ENCODE measurements at regions not wholly inside any gene's neighbourhood (a gene's known extent, or its start where the extent isn't known, plus 50 kb on each side); places are given as distances from the start of the nearest gene placed in this dataset.

DNA sequence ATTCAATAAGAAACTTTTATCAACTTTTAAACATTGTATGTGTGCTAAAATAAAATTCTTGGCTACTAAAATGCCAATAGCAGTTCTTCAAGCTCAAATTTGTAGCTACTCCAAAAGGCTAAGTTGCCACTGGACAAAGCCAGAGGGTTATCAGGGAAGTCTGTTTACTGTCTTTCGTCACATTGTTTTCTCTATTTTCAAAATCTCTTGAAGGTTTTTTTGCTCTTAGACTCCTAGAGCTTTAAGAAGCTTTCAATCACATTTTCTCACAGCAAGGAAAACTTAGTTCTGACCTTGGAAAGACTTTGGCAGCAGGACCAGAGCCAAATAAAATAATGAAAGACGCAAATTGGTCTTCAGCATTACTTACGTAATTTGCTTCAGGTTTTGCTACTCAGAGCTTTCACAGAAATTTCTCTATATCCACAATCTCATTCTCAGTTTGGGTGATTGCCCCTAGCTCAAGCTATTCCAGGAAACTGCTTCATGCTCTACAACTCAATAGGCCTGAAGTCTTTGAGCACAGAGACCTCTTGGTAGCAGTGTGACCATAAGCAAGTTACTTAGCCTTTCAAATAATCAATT, 257.7 kb downstream of the GABRG2 start:
- in situ Hi-C loops (cut with HindIII; ENCODE audit: low pct_ligation_motif_present, low sequenced_read_pairs): no loop called here
- no peak overlapping the region for H3K27ac ChIP-seq
- TF ChIP-seq, protein P1, sequence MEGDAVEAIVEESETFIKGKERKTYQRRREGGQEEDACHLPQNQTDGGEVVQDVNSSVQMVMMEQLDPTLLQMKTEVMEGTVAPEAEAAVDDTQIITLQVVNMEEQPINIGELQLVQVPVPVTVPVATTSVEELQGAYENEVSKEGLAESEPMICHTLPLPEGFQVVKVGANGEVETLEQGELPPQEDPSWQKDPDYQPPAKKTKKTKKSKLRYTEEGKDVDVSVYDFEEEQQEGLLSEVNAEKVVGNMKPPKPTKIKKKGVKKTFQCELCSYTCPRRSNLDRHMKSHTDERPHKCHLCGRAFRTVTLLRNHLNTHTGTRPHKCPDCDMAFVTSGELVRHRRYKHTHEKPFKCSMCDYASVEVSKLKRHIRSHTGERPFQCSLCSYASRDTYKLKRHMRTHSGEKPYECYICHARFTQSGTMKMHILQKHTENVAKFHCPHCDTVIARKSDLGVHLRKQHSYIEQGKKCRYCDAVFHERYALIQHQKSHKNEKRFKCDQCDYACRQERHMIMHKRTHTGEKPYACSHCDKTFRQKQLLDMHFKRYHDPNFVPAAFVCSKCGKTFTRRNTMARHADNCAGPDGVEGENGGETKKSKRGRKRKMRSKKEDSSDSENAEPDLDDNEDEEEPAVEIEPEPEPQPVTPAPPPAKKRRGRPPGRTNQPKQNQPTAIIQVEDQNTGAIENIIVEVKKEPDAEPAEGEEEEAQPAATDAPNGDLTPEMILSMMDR (IDR thresholded peaks at IDR 0.05; ENCODE audit: low read depth, low read length, missing control alignments): no peak

DNA sequence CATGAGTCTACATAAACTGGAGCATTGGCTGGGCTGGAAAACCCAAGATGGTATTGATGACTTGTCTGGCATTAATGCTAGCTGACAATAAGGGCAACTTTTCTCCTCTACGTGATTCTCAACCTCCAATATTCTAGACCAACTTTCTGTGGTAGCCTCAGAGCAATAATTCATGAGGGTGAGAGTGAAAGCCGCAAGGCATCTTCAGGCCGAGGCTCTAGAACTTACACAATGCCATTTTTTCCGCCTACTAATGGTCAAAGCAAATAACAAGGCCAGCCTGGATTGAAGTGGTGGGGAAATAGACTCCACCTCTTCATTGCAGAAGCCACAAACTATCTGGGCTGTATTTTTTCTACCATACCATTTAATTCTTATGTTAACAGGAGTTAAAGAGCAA, 267.4 kb downstream of the GABRG2 start:
- TF ChIP-seq, protein P1 (IDR thresholded peaks at IDR 0.05; ENCODE audit: low read depth, low read length, missing control alignments): no peak

More for the DNA sequence above, 257.7 kb downstream of the GABRG2 start:
- no peaks in the 10 kb centered on the region for H3K27me3 ChIP-seq (replicated peaks)
- peak; percentile 1 for DNase-seq
- no peaks in the 10 kb centered on the region for H3K36me3 ChIP-seq (replicated peaks)
- H3K4me3 ChIP-seq (ENCODE audit: low read depth, low read length): no peak overlapping the region

DNA sequence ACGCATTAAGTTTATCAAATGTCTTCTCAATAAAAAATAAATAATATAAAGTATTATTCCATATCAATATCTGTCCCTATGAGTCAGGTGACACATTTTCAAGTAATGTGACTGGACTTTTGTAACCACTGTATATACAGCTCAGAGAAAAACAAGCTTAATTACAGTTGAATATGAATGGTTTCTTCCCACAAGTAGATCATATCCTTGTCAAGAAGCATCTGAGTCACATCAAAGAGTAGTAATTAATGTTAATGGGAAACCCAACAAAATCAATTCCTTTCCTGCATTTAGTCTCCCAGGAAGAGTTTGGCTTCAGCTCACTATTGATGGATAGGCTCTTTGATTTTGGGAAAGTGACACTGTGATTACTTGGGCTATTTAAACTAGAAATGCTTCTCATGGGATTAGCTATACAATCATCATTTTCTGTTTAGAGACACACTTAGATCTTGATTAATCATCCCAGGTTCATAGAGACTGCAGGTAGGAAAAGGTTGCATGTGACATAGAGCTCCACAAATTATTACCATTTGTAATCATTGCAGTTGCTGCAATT, 292.9 kb downstream of the GABRG2 start:
- Histone ChIP-seq H3K36me3 (replicated peaks) (no peaks in the 10 kb centered on the region), H3K27ac (no peak overlapping the region), H3K27me3 (replicated peaks) (no peaks in the 10 kb centered on the region), H3K4me3 (ENCODE audit: low read depth, low read length) (no peak overlapping the region)
- no peak for DNase-seq
- TF ChIP-seq, protein P1 (IDR thresholded peaks at IDR 0.05; ENCODE audit: low read depth, low read length, missing control alignments): no peak
- in situ Hi-C loops (cut with HindIII; ENCODE audit: low pct_ligation_motif_present, low sequenced_read_pairs): no loop called here

More for the DNA sequence above, 267.4 kb downstream of the GABRG2 start:
- in situ Hi-C loops (cut with HindIII; ENCODE audit: low pct_ligation_motif_present, low sequenced_read_pairs): no loop called here
- H3K27me3 ChIP-seq (replicated peaks): no peaks in the 10 kb centered on the region
- no peak overlapping the region for H3K27ac ChIP-seq
- no peak for DNase-seq
- no peaks in the 10 kb centered on the region for H3K36me3 ChIP-seq (replicated peaks)
- H3K4me3 ChIP-seq (ENCODE audit: low read depth, low read length): no peak overlapping the region

DNA sequence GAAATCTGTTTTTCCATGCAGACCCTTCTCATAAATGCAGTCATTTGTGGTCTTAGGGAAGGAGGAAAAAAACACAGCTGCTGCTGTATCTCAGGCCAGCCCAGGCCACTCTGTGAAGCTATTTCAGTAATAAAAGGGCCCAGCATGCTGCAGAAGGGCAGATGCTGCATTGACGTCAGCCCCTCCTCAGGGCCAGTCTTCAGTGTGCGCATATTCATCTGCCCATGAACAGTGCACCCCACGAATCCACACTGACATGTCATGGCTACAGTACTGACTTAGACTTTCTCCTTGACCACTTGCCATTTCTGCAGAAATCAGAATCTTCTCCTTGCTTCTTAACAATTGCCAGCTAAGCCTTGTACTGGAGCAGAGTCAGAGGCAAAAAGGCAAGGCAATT, 304.7 kb downstream of the GABRG2 start:
- no peak for DNase-seq
- TF ChIP-seq, protein P1 (IDR thresholded peaks at IDR 0.05; ENCODE audit: low read depth, low read length, missing control alignments): no peak
- in situ Hi-C loops (cut with HindIII; ENCODE audit: low pct_ligation_motif_present, low sequenced_read_pairs): no loop called here
- Histone ChIP-seq H3K27me3 (replicated peaks) (no peaks in the 10 kb centered on the region), H3K36me3 (replicated peaks) (no peaks in the 10 kb centered on the region), H3K27ac (no peak overlapping the region), H3K4me3 (ENCODE audit: low read depth, low read length) (no peak overlapping the region)

DNA sequence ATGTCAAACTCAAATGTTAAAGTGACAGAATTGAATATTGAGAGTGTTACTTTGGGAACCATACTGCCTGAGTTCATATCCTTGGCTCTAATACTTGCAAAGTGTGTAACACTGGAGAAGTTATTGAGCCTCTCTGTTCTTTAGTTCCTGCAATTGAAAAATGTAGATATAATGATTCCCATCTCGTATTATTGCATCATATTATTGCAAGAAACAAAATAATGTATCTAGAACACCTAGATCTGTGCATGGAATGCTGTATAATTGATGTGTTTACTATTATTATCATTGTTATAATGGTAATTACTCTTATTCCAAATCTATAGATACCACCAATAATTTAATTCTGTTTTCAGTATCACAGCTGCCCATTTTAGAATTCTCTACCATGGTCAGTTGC, 310.3 kb downstream of the GABRG2 start:
- DNase-seq: no peak
- in situ Hi-C loops (cut with HindIII; ENCODE audit: low pct_ligation_motif_present, low sequenced_read_pairs): no loop called here
- Histone ChIP-seq H3K27me3 (replicated peaks) (no peaks in the 10 kb centered on the region), H3K4me3 (ENCODE audit: low read depth, low read length) (no peak overlapping the region), H3K36me3 (replicated peaks) (no peaks in the 10 kb centered on the region), H3K27ac (no peak overlapping the region)
- TF ChIP-seq, protein P1 (IDR thresholded peaks at IDR 0.05; ENCODE audit: low read depth, low read length, missing control alignments): no peak

DNA sequence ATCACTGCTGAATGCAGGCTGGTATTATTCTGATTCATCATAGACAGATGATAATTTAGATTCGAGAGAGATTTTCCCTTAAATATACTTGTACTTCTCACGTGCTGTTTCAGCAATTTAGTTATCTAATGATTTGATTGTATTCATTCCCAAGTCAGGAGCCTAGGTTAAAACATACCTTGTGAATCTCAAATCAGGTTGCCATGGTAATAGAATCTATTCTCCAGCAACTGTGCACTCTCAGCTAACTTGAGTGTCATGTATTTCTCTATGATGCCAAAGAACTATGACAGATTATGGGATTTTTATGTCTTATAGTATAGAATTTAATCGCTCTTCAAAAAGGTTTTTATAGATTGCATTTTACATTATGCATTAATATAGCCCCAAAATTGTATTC, 315.3 kb downstream of the GABRG2 start:
- in situ Hi-C loops (cut with HindIII; ENCODE audit: low pct_ligation_motif_present, low sequenced_read_pairs): no loop called here
- Histone ChIP-seq H3K27me3 (replicated peaks) (no peaks in the 10 kb centered on the region), H3K4me3 (ENCODE audit: low read depth, low read length) (no peak overlapping the region), H3K27ac (no peak overlapping the region), H3K36me3 (replicated peaks) (no peaks in the 10 kb centered on the region)
- TF ChIP-seq, protein P1 (IDR thresholded peaks at IDR 0.05; ENCODE audit: low read depth, low read length, missing control alignments): no peak
- DNase-seq: no peak

All from brain microvascular endothelial cell (primary cell).